HEK293 (cell line): ENCODE measurements at regions not wholly inside any gene's neighbourhood (a gene's known extent, or its start where the extent isn't known, plus 50 kb on each side); places are given as distances from the start of the nearest gene placed in this dataset.

Experiments
- CTCF ChIA-PET: fragments of 350-600 bp; formaldehyde crosslinking; extraction: SDS; loops from one replicate; lab custom pipeline; 2021; ENCODE audit warnings: antibody characterized with exemption; lab: Yijun Ruan, JAX
- POLR2A ChIA-PET: fragments of 300-600 bp; formaldehyde crosslinking; extraction: SDS; loops from one replicate; lab custom pipeline; 2020; ENCODE audit warnings: antibody characterized with exemption, inconsistent platforms; lab: Yijun Ruan, JAX
- H3K27ac ChIP-seq: fragments of 200-500 bp; sonication (Bioruptor generic); 2 replicates; pipeline ENCODE4 v1.5.1; 2014; ENCODE audit warnings: low read depth, low read length, control low read depth, inconsistent platforms; ENCODE audit errors: extremely low read depth
- H3K36me3 ChIP-seq, 2 experiments: fragments of 200-500 bp in 1 of 2; sonication (Bioruptor generic) in 1 of 2; 1 replicate in 1 of 2; 2 replicates in 1 of 2; pipeline ENCODE4 v1.5.1; 2014 to 2017; ENCODE audit warnings: inconsistent platforms in 2 of 2, low read length in 2 of 2; ENCODE audit not compliant: control insufficient read depth in 2 of 2, insufficient read depth in 1 of 2
- H3K4me1 ChIP-seq: fragments of 200-500 bp; sonication (Bioruptor generic); 2 replicates; pipeline ENCODE4 v1.5.1; 2014; ENCODE audit warnings: mild to moderate bottlenecking, low read length, inconsistent platforms; ENCODE audit not compliant: control insufficient read depth, insufficient read depth
- H3K4me3 ChIP-seq: 2 replicates; pipeline ENCODE4 v1.5.1; 2011; ENCODE audit warnings: low read depth, mild to moderate bottlenecking, control low read depth, low read length, moderate library complexity
- H3K9me3 ChIP-seq: fragments of 200-500 bp; sonication (Bioruptor generic); 2 replicates; pipeline ENCODE4 v1.5.1; 2014; ENCODE audit warnings: low read depth, low read length, inconsistent platforms; ENCODE audit not compliant: control insufficient read depth, insufficient read depth
- AEBP2 ChIP-seq: fragments of 450-650 bp; formaldehyde crosslinking; IDR thresholded peaks from 2 replicates; pipeline ENCODE4 v1.5.1; 2016; ENCODE audit warnings: missing biosample characterization, missing genetic modification characterization, borderline replicate concordance
- GLI2 ChIP-seq: fragments of 450-650 bp; formaldehyde crosslinking; IDR thresholded peaks from 2 replicates; pipeline ENCODE4; 2017; ENCODE audit warnings: missing biosample characterization, missing genetic modification characterization, low read depth, borderline replicate concordance
- GLI4 ChIP-seq: fragments of 450-650 bp; formaldehyde crosslinking; IDR thresholded peaks from 2 replicates; pipeline ENCODE4 v1.5.1; 2016; ENCODE audit warnings: missing biosample characterization, missing genetic modification characterization
- MYNN ChIP-seq: fragments of 450-650 bp; formaldehyde crosslinking; IDR thresholded peaks from 2 replicates; pipeline ENCODE4 v1.5.1; 2016; ENCODE audit warnings: missing biosample characterization, missing genetic modification characterization, borderline replicate concordance
- PATZ1 ChIP-seq: fragments of 450-650 bp; formaldehyde crosslinking; IDR thresholded peaks from 2 replicates; pipeline ENCODE4 v1.5.1; 2016; ENCODE audit warnings: missing biosample characterization, missing genetic modification characterization
- RBAK ChIP-seq: fragments of 450-650 bp; formaldehyde crosslinking; IDR thresholded peaks from 2 replicates; pipeline ENCODE4 v1.5.1; 2016; ENCODE audit warnings: missing biosample characterization, missing genetic modification characterization
- WT1 ChIP-seq: fragments of 450-650 bp; formaldehyde crosslinking; IDR thresholded peaks from 2 replicates; pipeline ENCODE4 v1.5.1; 2016; ENCODE audit warnings: missing biosample characterization, missing genetic modification characterization
- ZIC2 ChIP-seq: fragments of 450-650 bp; formaldehyde crosslinking; IDR thresholded peaks from 2 replicates; pipeline ENCODE4 v1.5.1; 2016; ENCODE audit warnings: missing biosample characterization, missing genetic modification characterization
- ZNF10 ChIP-seq: fragments of 450-650 bp; formaldehyde crosslinking; IDR thresholded peaks from 2 replicates; pipeline ENCODE4 v1.5.1; 2017; ENCODE audit warnings: missing biosample characterization, missing genetic modification characterization
- ZNF16 ChIP-seq: fragments of 450-650 bp; formaldehyde crosslinking; IDR thresholded peaks from 2 replicates; pipeline ENCODE4 v1.5.1; 2016; ENCODE audit warnings: low read depth, missing biosample characterization, missing genetic modification characterization
- ZNF2 ChIP-seq: fragments of 450-650 bp; formaldehyde crosslinking; IDR thresholded peaks from 2 replicates; pipeline ENCODE4 v1.5.1; 2016; ENCODE audit warnings: missing biosample characterization, missing genetic modification characterization
- ZNF202 ChIP-seq: fragments of 450-650 bp; formaldehyde crosslinking; IDR thresholded peaks from 2 replicates; pipeline ENCODE4 v1.5.1; 2016; ENCODE audit warnings: missing biosample characterization, missing genetic modification characterization, borderline replicate concordance
- ZNF24 ChIP-seq: fragments of 450-650 bp; formaldehyde crosslinking; IDR thresholded peaks from 2 replicates; pipeline ENCODE4 v1.5.1; 2016; ENCODE audit warnings: missing biosample characterization, missing genetic modification characterization
- ZNF292 ChIP-seq: fragments of 450-650 bp; formaldehyde crosslinking; IDR thresholded peaks from 2 replicates; pipeline ENCODE4 v1.5.1; 2016; ENCODE audit warnings: low read depth, missing biosample characterization, missing genetic modification characterization, borderline replicate concordance
- ZNF302 ChIP-seq: fragments of 450-650 bp; formaldehyde crosslinking; IDR thresholded peaks from 2 replicates; pipeline ENCODE4 v1.5.1; 2016; ENCODE audit warnings: missing biosample characterization, missing genetic modification characterization, low read depth
- ZNF37A ChIP-seq: fragments of 450-650 bp; IDR thresholded peaks from 2 replicates; pipeline ENCODE4 v1.5.1; 2018; ENCODE audit warnings: missing biosample characterization, missing genetic modification characterization
- ZNF404 ChIP-seq: fragments of 450-650 bp; formaldehyde crosslinking; IDR thresholded peaks from 2 replicates; pipeline ENCODE4 v1.5.1; 2017; ENCODE audit warnings: missing biosample characterization, missing genetic modification characterization
- ZNF514 ChIP-seq: fragments of 450-650 bp; formaldehyde crosslinking; IDR thresholded peaks from 2 replicates; pipeline ENCODE4 v1.5.1; 2016; ENCODE audit warnings: missing biosample characterization, missing genetic modification characterization
- ZNF596 ChIP-seq: fragments of 450-650 bp; IDR thresholded peaks from 2 replicates; pipeline ENCODE4 v1.5.0; 2018; ENCODE audit warnings: missing biosample characterization, mild to moderate bottlenecking, missing genetic modification characterization, moderate library complexity
- ZNF645 ChIP-seq: fragments of 450-650 bp; formaldehyde crosslinking; IDR thresholded peaks from 2 replicates; pipeline ENCODE4; 2016; ENCODE audit warnings: missing biosample characterization, missing genetic modification characterization
- ZNF658 ChIP-seq: fragments of 450-650 bp; formaldehyde crosslinking; IDR thresholded peaks from 2 replicates; pipeline ENCODE4; 2016; ENCODE audit warnings: missing biosample characterization, missing genetic modification characterization
- ZNF660 ChIP-seq: fragments of 450-650 bp; IDR thresholded peaks from 2 replicates; pipeline ENCODE4 v1.5.1; 2018; ENCODE audit warnings: missing biosample characterization, mild to moderate bottlenecking, missing genetic modification characterization
- ZNF707 ChIP-seq: fragments of 450-650 bp; formaldehyde crosslinking; IDR thresholded peaks from 2 replicates; pipeline ENCODE4 v1.5.1; 2016; ENCODE audit warnings: missing biosample characterization, missing genetic modification characterization
- ZNF76 ChIP-seq: fragments of 450-650 bp; formaldehyde crosslinking; IDR thresholded peaks from 2 replicates; pipeline ENCODE4; 2016; ENCODE audit warnings: low read depth, missing biosample characterization, missing genetic modification characterization, borderline replicate concordance
- ZNF777 ChIP-seq: fragments of 450-650 bp; formaldehyde crosslinking; IDR thresholded peaks from 2 replicates; pipeline ENCODE4 v1.5.1; 2017; ENCODE audit warnings: missing biosample characterization, missing genetic modification characterization, borderline replicate concordance
- ZNF843 ChIP-seq: fragments of 450-650 bp; formaldehyde crosslinking; IDR thresholded peaks from 2 replicates; pipeline ENCODE4 v1.5.1; 2016; ENCODE audit warnings: missing biosample characterization, missing genetic modification characterization
- ZSCAN18 ChIP-seq: fragments of 450-650 bp; formaldehyde crosslinking; IDR thresholded peaks from 2 replicates; pipeline ENCODE4 v1.5.1; 2016; ENCODE audit warnings: missing biosample characterization, missing genetic modification characterization
- ZSCAN23 ChIP-seq: fragments of 450-650 bp; formaldehyde crosslinking; IDR thresholded peaks from 2 replicates; pipeline ENCODE4 v1.5.1; 2016; ENCODE audit warnings: missing biosample characterization, missing genetic modification characterization
- ZSCAN5A ChIP-seq: fragments of 450-650 bp; formaldehyde crosslinking; IDR thresholded peaks from 2 replicates; pipeline ENCODE4 v1.5.1; 2016; ENCODE audit warnings: missing biosample characterization, missing genetic modification characterization

- TF ChIP-seq ZNF658 (tag by site-specific recombination) = no peak
- TF ChIP-seq ZIC2 = no peak
- TF ChIP-seq ZNF202 (tag by site-specific recombination) = no peak
- TF ChIP-seq ZNF777 = no peak
- TF ChIP-seq ZNF2 = no peak
- no peak for TF ChIP-seq ZSCAN23 (tag by site-specific recombination)
- no peak for TF ChIP-seq GLI2 (tag by site-specific recombination)
Measured at GRCh38 chr3:67828486-67829010, 174.1 kb upstream of the SUCLG2 start (continued).

- H3K9me3 ChIP-seq = no peaks in the 10 kb centered on the region
- ChIA-PET CTCF (interaction anchor here (0.6 kb wide), 1 partner anchor 797 kb away, joined by 3 read pairs; no protein-coding TSS in a partner anchor), POLR2A (no interaction called here)
- H3K27ac ChIP-seq = no peak overlapping the region
- TF ChIP-seq ZNF660 (tag by site-specific recombination) = no peak
- TF ChIP-seq ZNF24 (tag by site-specific recombination) = no peak
- TF ChIP-seq ZNF292 = no peak
- no peak for TF ChIP-seq ZNF404 (tag by site-specific recombination)
- no peak for TF ChIP-seq ZNF16 (tag by site-specific recombination)
- TF ChIP-seq ZNF777 = no peak
- TF ChIP-seq ZNF302 (tag by site-specific recombination) = no peak
- TF ChIP-seq RBAK (tag by site-specific recombination) = no peak
- no peak for TF ChIP-seq ZNF10 (tag by site-specific recombination)
- H3K4me3 ChIP-seq = no peak overlapping the region
- H3K4me1 ChIP-seq = no peaks in the 10 kb centered on the region
- no peaks in the 10 kb centered on the region for H3K36me3 ChIP-seq
Measured at GRCh38 chr3:67821135-67821534, 166.7 kb upstream of the SUCLG2 start.

GRCh38 chr3:67819447-67819846, 165.0 kb upstream of the SUCLG2 start:
- CTCF ChIA-PET = interaction anchor here (0.6 to 1.3 kb wide), 4 partner anchors 13 to 1471 kb away, joined by 3 to 4 read pairs (median 3); no protein-coding TSS in a partner anchor

More at GRCh38 chr3:67819447-67819846, 165.0 kb upstream of the SUCLG2 start:
- no peak for TF ChIP-seq ZNF37A
- no peak for TF ChIP-seq GLI4 (tag by site-specific recombination)
- TF ChIP-seq ZNF596 = no peak
- TF ChIP-seq ZNF514 = no peak
- no peak for TF ChIP-seq ZNF843 (tag by site-specific recombination)
- TF ChIP-seq AEBP2 (tag by site-specific recombination) = no peak
- TF ChIP-seq ZNF707 = no peak
- TF ChIP-seq ZSCAN5A (tag by site-specific recombination) = no peak
- no peak for TF ChIP-seq WT1
- no peak for TF ChIP-seq ZNF76 (tag by site-specific recombination)
- no peak for TF ChIP-seq ZSCAN18 (tag by site-specific recombination)
- TF ChIP-seq ZNF645 (tag by site-specific recombination) = no peak
- no peak for TF ChIP-seq PATZ1 (tag by site-specific recombination)
- TF ChIP-seq MYNN (tag by site-specific recombination) = no peak
- Histone ChIP-seq H3K9me3 (no peaks in the 10 kb centered on the region), H3K4me1 (no peaks in the 10 kb centered on the region), H3K27ac (no peak overlapping the region), H3K36me3 (no peaks in the 10 kb centered on the region), H3K4me3 (no peak overlapping the region)
- POLR2A ChIA-PET = no interaction called here
